Esophagus squamous epithelium (tissue), 4 donors: ENCODE measurements at regions not wholly inside any gene's neighbourhood (a gene's known extent, or its start where the extent isn't known, plus 50 kb on each side); places are given as distances from the start of the nearest gene placed in this dataset.

Experiments used
- CTCF ChIP-seq, 6 experiments: fragments of 450-650 bp in 4 of 6; fragments of 200-600 bp in 2 of 6; sonication (generic) in 2 of 6; IDR thresholded peaks; one replicate each; pipeline ENCODE4 v1.5.1; 2016 to 2019; ENCODE audit warnings: antibody characterized with exemption in 6 of 6, mild to moderate bottlenecking in 4 of 6, moderate library complexity in 4 of 6
- POLR2A ChIP-seq, 4 donors: fragments of 450-650 bp; IDR thresholded peaks; one replicate each; pipeline ENCODE4 v1.6.1; 2017; ENCODE audit warnings: antibody characterized with exemption in 4 of 4, mild to moderate bottlenecking in 4 of 4, moderate library complexity in 3 of 4

DNA sequence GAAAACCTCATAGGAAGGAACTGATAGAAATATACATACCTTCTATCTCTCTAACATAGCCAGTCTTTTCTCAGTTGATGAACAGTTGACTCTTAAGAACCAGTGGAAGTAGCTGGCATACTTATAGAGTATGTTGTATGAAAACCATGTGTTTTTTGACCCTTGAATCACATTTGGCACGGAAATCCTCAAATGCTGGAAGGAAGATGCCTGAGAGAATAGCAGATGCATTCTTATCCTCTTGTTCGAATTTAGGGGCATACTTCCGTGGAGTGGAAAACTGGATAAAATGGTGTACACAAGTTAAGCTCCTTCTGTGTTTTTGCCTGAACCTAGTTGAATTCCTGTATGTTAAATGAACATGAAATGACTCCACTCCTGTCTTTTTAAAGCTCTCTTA is 145.5 kb downstream of the PCDH7 start:
- TF ChIP-seq CTCF (IDR thresholded peaks at IDR 0.05), result no peak
- TF ChIP-seq POLR2A (IDR thresholded peaks at IDR 0.05), result no peak
